Common myeloid progenitor, CD34-positive (primary cell): ENCODE measurements at regions not wholly inside any gene's neighbourhood (a gene's known extent, or its start where the extent isn't known, plus 50 kb on each side); places are given as distances from the start of the nearest gene placed in this dataset.

Experiments
- CTCF ChIA-PET: fragments of 350-600 bp; sonication (Branson Sonifier 250); formaldehyde crosslinking; loops from one replicate; lab custom pipeline; 2021; ENCODE audit warnings: antibody characterized with exemption; lab: Charles Lee
- POLR2A ChIA-PET: fragments of 350-600 bp; sonication (Branson Sonifier 250); formaldehyde crosslinking; loops from one replicate; lab custom pipeline; 2021; ENCODE audit warnings: antibody characterized with exemption; lab: Charles Lee
- DNase-seq, 3 donors: peaks; one replicate each; pipeline versions ENCODE4 v3.0.0 to v3.0.0-alpha.2; 2013
- H3K27ac ChIP-seq, 2 experiments: 1 replicate in 1 of 2; 2 replicates in 1 of 2; pipeline ENCODE4 v1.7.0; 2013; ENCODE audit warnings: inconsistent platforms in 2 of 2, low read length in 2 of 2, mild to moderate bottlenecking in 2 of 2, low read depth in 1 of 2, moderate library complexity in 1 of 2; ENCODE audit not compliant: severe bottlenecking in 2 of 2, insufficient read depth in 1 of 2, poor library complexity in 1 of 2
- H3K27me3 ChIP-seq, 5 experiments: replicated peaks in 2 of 5; 1 replicate in 3 of 5; 2 replicates in 2 of 5; pipeline versions ENCODE4 v1.6.1 to v1.7.0; 2013; ENCODE audit warnings: low read length in 4 of 5, mild to moderate bottlenecking in 2 of 5, moderate library complexity in 2 of 5, inconsistent platforms in 1 of 5; ENCODE audit not compliant: insufficient read depth in 5 of 5, control insufficient read depth in 4 of 5
- H3K36me3 ChIP-seq, 4 experiments: 1 replicate in 2 of 4; 2 replicates in 2 of 4; pipeline versions ENCODE4 v1.6.1 to v1.7.0; 2013; ENCODE audit warnings: low read length in 3 of 4, control low read depth in 1 of 4, mild to moderate bottlenecking in 1 of 4; ENCODE audit not compliant: control insufficient read depth in 4 of 4, insufficient read depth in 4 of 4
- H3K4me1 ChIP-seq, 4 experiments: 1 replicate in 3 of 4; 2 replicates in 1 of 4; pipeline versions ENCODE4 v1.6.1 to v1.7.1; 2013; ENCODE audit warnings: low read length in 3 of 4, mild to moderate bottlenecking in 3 of 4, control low read depth in 1 of 4, inconsistent platforms in 1 of 4, moderate library complexity in 1 of 4; ENCODE audit not compliant: control insufficient read depth in 4 of 4, insufficient read depth in 4 of 4; ENCODE audit errors: control extremely low read depth in 1 of 4
- H3K4me3 ChIP-seq, 7 experiments: 1 replicate in 4 of 7; 2 replicates in 3 of 7; pipeline versions ENCODE4 v1.5.1 to v1.7.0; 2013; ENCODE audit warnings: mild to moderate bottlenecking in 7 of 7, low read length in 6 of 7, moderate library complexity in 6 of 7, inconsistent platforms in 2 of 7, low read depth in 2 of 7, control low read depth in 1 of 7; ENCODE audit not compliant: insufficient read depth in 4 of 7, control insufficient read depth in 1 of 7; ENCODE audit errors: extremely low read depth in 1 of 7
- H3K9me3 ChIP-seq, 5 experiments: 1 replicate in 4 of 5; 2 replicates in 1 of 5; pipeline versions ENCODE4 v1.6.1 to v1.7.1; 2013; ENCODE audit warnings: low read length in 4 of 5, mild to moderate bottlenecking in 2 of 5, inconsistent platforms in 1 of 5, low read depth in 1 of 5, moderate library complexity in 1 of 5; ENCODE audit not compliant: control insufficient read depth in 4 of 5, insufficient read depth in 2 of 5; ENCODE audit errors: control extremely low read depth in 1 of 5
- WGBS: methylation state at CpG from one replicate; pipeline ENCODE4 v1.1.5; 2013; ENCODE audit not compliant: insufficient coverage; 5-methylcytosine and 5-hydroxymethylcytosine counted together

DNA sequence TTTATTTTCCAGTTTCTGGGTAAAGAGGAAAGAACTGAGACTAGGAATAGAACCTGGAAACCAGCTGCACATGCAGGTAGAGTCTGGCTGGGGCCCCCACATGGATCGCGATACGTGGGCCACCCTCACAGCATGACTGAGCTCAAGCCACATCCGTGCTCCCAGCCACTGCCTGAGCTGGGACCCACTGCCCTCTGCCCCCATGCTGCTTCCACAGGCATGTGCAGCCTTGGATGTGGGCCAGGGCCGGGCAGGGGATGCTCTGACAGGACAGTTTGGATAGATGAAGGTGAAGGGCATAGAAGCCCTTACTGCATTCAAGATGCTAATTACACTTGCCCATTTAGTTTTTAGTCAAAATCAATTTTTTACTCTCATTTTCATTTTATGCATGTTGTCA, 321.2 kb downstream of the DCDC2C start:
- Histone ChIP-seq H3K27ac (no peak overlapping the region), H3K36me3 (no peaks in the 10 kb centered on the region), H3K9me3 (no peaks in the 10 kb centered on the region), H3K4me3 (no peak overlapping the region), H3K4me1 (no peaks in the 10 kb centered on the region), H3K27me3 (no peaks in the 10 kb centered on the region)
- DNase-seq: no peak
- ChIA-PET CTCF (no interaction called here), POLR2A (no interaction called here)
- 100% methylated on average over 4 of the region's 5 CpGs for WGBS

DNA sequence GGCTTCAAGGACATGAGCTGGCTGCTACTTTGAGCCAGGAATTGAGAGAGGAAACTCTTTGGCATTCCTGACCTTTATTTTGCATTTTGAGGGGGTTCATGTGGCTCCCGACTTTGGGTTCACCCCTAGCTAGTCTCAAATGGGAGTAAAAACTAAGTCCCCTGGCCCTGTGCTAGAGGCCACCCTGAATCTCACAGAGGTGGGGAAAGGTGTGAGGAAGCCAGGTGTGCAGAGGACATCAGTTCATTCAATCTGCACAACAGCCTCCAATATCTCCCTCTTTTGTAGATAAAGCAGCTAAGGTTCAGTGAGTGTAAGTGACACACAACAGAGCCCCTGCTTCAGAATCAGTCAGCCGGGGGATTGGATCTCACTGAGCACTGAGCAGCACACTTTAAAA, 325.7 kb downstream of the DCDC2C start:
- Histone ChIP-seq H3K9me3 (no peaks in the 10 kb centered on the region), H3K27me3 (peaks cover 0 to 2% (median 0%) of the 10 kb centered on the region in 5 experiments), H3K36me3 (no peaks in the 10 kb centered on the region), H3K4me1 (no peaks in the 10 kb centered on the region), H3K27ac (no peak overlapping the region), H3K4me3 (no peak overlapping the region)
- CTCF ChIA-PET: no interaction called here
- WGBS: 100% methylated on average over 1 of the region's 2 CpGs
- POLR2A ChIA-PET: interaction anchor here (0.8 kb wide), 1 partner anchor 55 kb away, joined by 3 read pairs; no protein-coding TSS in a partner anchor
- DNase-seq: no peak

DNA sequence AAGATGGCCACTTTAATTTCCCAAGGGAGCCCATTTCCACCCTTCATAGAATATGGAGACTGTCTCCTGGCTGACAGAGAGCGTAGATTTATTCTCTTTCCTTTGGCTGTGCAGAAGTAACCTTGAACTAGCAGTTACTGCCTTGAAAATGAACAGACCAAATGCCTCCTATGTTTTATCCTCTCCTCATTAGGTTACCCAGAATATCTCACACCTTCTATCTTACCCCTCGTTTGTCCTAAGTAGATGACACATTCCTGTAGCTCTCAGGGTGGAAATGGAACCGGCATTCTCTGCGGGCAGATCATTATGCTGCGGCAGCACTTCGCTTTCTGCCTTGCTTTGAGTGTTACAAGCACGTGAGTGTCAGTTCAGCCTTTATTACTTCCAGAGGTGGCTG, 336.5 kb downstream of the DCDC2C start:
- Histone ChIP-seq H3K27me3 (no peaks in the 10 kb centered on the region), H3K36me3 (no peaks in the 10 kb centered on the region), H3K27ac (no peak overlapping the region), H3K4me1 (no peaks in the 10 kb centered on the region), H3K4me3 (no peak overlapping the region), H3K9me3 (peaks cover 0 to 14% (median 0%) of the 10 kb centered on the region in 5 experiments)
- DNase-seq: no peak
- WGBS: 94% methylated on average over 7 of the region's 7 CpGs
- ChIA-PET POLR2A (no interaction called here), CTCF (no interaction called here)

DNA sequence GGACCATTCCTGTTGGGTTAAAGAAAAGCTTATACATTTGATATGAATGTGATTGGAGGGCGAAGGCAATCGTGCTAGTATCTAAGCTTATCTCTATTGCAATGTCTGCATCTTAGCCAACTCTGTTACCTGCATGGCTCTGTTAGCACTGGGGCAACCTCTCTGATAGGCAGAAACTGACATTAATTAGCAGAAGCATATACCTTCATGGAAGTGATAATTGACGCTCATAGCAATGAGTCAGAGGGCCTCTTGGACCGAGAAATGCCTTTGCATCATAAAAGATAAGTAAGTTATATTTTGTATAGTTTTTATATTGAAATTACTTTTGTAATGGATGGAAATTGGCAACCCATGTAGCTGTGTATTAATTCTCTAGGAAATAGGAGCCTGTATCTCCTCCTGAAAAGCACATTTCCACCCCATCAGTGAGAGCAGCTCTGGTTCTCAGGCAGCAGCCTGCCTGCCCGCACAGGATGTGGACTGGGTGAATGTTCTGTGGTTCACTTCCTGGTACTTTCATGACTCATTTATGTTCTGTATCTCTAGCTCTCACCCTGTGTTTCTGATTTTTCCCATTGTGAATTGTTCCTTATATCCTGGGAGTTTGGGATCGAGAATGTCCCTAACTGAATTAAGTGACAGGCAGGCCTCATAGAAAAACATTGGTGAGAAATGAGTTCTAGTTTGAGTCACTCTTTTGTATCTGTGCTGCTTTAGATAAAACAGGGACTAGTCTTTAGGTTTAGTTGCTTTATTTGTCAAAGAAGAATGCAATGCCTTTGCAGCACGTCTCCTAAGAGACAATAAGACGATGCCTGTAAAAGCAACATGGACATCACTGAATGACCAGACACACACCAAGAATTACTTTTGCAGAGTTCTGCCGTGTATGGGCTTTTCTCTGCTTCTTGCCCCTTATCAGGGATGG, 344.9 kb downstream of the DCDC2C start:
- Histone ChIP-seq H3K4me3 (no peak overlapping the region), H3K27ac (no peak overlapping the region), H3K9me3 (peaks cover 0 to under 1% (median 0%) of the 10 kb centered on the region in 5 experiments), H3K4me1 (peaks cover 0 to 12% (median 6%) of the 10 kb centered on the region in 4 experiments), H3K36me3 (no peaks in the 10 kb centered on the region), H3K27me3 (no peaks in the 10 kb centered on the region)
- WGBS: 60% methylated on average over 5 of the region's 9 CpGs
- peak; percentile 13 to 79 (median 58) for DNase-seq
- CTCF ChIA-PET: interaction anchor here (1.1 kb wide), 1 partner anchor 14 kb away, joined by 4 read pairs; no protein-coding TSS in a partner anchor
- POLR2A ChIA-PET: no interaction called here

DNA sequence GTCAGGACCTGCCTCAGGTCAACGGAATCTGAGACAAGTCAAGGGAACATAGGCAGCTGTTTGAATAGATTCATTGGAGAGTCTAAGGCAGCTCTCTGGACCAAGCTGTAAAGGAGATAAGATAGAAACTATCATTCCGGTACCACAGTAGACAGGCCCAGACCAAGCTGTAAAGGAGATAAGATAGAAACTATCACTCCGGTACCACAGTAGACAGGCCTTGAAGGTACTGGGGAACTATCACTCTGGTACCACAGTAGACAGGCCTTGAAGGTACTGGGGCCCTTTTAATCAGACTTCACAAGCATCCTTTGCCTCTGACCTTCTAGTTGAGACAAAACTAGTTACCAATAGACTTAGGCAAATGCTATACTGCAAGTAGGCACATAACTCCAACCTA, 346.1 kb downstream of the DCDC2C start:
- no peak overlapping the region for H3K4me3 ChIP-seq
- H3K4me1 ChIP-seq: peaks cover 0 to 12% (median 6%) of the 10 kb centered on the region in 4 experiments
- no peak overlapping the region for H3K27ac ChIP-seq
- no peaks in the 10 kb centered on the region for H3K27me3 ChIP-seq
- POLR2A ChIA-PET: no interaction called here
- WGBS: 95% methylated on average over 3 of the region's 3 CpGs
- H3K9me3 ChIP-seq: no peaks in the 10 kb centered on the region
- no peaks in the 10 kb centered on the region for H3K36me3 ChIP-seq
- CTCF ChIA-PET: no interaction called here
- no peak for DNase-seq

DNA sequence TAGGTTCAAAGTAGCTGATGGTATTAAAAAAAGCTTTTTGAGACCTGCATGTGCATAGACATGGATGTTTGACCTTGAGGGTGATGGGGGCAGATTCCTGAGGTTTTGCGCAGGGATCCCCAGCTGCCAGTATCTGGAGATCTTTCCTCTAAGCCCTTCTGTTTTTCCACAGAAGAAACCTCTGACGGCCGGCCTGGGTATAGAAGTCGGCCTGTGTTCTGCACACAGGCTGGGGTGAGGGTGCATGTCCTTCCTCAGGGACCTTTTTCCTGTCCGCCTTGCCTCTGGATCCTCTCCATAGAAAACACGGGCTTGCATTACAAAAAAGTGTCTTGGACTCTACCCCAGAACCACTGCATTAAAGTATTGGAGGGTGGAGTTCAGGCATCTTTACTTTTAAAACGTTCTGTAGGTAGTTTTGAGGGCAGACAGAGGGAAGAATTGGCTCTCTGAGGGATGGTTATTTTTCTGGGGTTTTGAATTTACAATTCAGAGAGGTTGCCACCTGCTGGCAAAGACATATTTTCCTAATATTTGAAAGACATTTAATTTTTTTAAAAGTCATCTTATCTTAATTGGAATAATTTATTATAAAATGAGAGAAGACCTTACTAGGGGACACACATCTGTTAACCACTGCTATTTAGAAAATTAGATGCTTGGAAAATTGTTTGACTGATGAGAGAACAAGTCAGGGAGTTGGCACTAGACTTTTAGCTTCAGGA, 350.6 kb downstream of the DCDC2C start:
- CTCF ChIA-PET: interaction anchor here (1.0 to 2.2 kb wide), 3 partner anchors 21 to 95 kb away, joined by 3 to 8 read pairs (median 7); no protein-coding TSS in a partner anchor

More for the DNA sequence above, 350.6 kb downstream of the DCDC2C start:
- Histone ChIP-seq H3K27ac (no peak overlapping the region), H3K36me3 (no peaks in the 10 kb centered on the region), H3K9me3 (peaks cover 0 to 5% (median 0%) of the 10 kb centered on the region in 5 experiments), H3K4me1 (peaks cover 0 to 5% (median 0%) of the 10 kb centered on the region in 4 experiments), H3K27me3 (peaks cover 0 to 2% (median 0%) of the 10 kb centered on the region in 5 experiments), H3K4me3 (no peak overlapping the region)
- POLR2A ChIA-PET: interaction anchor here (0.6 kb wide), 1 partner anchor 445 kb away, joined by 3 read pairs; no protein-coding TSS in a partner anchor
- DNase-seq: peak; percentile 7 to 34 (median 23)
- 96% methylated on average over 6 of the region's 7 CpGs for WGBS
